Thyroid gland (tissue), 4 donors: ENCODE measurements at regions not wholly inside any gene's neighbourhood (a gene's known extent, or its start where the extent isn't known, plus 50 kb on each side); places are given as distances from the start of the nearest gene placed in this dataset.

ENCODE experiments used
- POLR2A ChIP-seq, 2 donors: fragments of 450-650 bp; IDR thresholded peaks; one replicate each; pipeline ENCODE4 v1.6.1; 2017; ENCODE audit warnings: antibody characterized with exemption in 2 of 2, mild to moderate bottlenecking in 2 of 2, moderate library complexity in 1 of 2
- TF ChIP-seq, protein P1 (sequence below), 6 experiments: fragments of 200-600 bp in 3 of 6; fragments of 450-650 bp in 3 of 6; sonication (generic) in 3 of 6; IDR thresholded peaks; one replicate each; pipeline ENCODE4 v1.5.1; 2016 to 2019; ENCODE audit warnings: antibody characterized with exemption in 6 of 6, mild to moderate bottlenecking in 2 of 6, inconsistent platforms in 1 of 6, moderate library complexity in 1 of 6

- no peak for TF ChIP-seq POLR2A (IDR thresholded peaks at IDR 0.05)
- TF ChIP-seq, protein P1, sequence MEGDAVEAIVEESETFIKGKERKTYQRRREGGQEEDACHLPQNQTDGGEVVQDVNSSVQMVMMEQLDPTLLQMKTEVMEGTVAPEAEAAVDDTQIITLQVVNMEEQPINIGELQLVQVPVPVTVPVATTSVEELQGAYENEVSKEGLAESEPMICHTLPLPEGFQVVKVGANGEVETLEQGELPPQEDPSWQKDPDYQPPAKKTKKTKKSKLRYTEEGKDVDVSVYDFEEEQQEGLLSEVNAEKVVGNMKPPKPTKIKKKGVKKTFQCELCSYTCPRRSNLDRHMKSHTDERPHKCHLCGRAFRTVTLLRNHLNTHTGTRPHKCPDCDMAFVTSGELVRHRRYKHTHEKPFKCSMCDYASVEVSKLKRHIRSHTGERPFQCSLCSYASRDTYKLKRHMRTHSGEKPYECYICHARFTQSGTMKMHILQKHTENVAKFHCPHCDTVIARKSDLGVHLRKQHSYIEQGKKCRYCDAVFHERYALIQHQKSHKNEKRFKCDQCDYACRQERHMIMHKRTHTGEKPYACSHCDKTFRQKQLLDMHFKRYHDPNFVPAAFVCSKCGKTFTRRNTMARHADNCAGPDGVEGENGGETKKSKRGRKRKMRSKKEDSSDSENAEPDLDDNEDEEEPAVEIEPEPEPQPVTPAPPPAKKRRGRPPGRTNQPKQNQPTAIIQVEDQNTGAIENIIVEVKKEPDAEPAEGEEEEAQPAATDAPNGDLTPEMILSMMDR (IDR thresholded peaks at IDR 0.05) = no peak
These were observed 509.4 kb upstream of the KLF4 start for GRCh38 chr9:107999011-107999410.
